Endothelial cell of umbilical vein (primary cell): ENCODE measurements at regions not wholly inside any gene's neighbourhood (a gene's known extent, or its start where the extent isn't known, plus 50 kb on each side); places are given as distances from the start of the nearest gene placed in this dataset.

Experiments used
- BruUV-seq: library from RNA; stranded (reverse); fragments of 400-500 nt; replicated peaks from 2 replicates; lab custom pipeline; 2021; lab: Mats Ljungman, UMichigan
- CTCF ChIA-PET: fragments of 300-600, 350-600 bp; sonication (Branson Sonifier 250); formaldehyde crosslinking; loops from one replicate; lab custom pipeline; 2021; ENCODE audit warnings: antibody characterized with exemption, inconsistent platforms; lab: Charles Lee
- POLR2A ChIA-PET: fragments of 300-600, 350-600 bp; sonication (Branson Sonifier 250); formaldehyde crosslinking; loops from one replicate; lab custom pipeline; 2021; ENCODE audit warnings: antibody characterized with exemption, inconsistent platforms; lab: Charles Lee
- DNase-seq: peaks from one replicate; pipeline ENCODE4 v3.0.0-alpha.2; 2011; ENCODE audit warnings: low read depth, low spot score
- FAIRE-seq: peaks from 2 replicates; lab custom pipeline; 2011; peaks lifted over from hg19 to GRCh38; lab: Jason Lieb, UNC
- H2AFZ ChIP-seq: 2 replicates; pipeline ENCODE4 v1.6.0; 2012; ENCODE audit warnings: low read depth, low read length, control low read depth, inconsistent platforms
- H3K27ac ChIP-seq: 2 replicates; pipeline ENCODE4 v1.5.1; 2011; ENCODE audit warnings: low read depth, mild to moderate bottlenecking, control low read depth, low read length, moderate library complexity; ENCODE audit not compliant: insufficient read depth
- H3K27me3 ChIP-seq, 2 experiments: 2 replicates each; pipeline versions ENCODE4 v1.6.0 to v1.6.1; 2011; ENCODE audit warnings: low read length in 2 of 2, mixed read lengths in 1 of 2; ENCODE audit not compliant: control insufficient read depth in 2 of 2, insufficient read depth in 2 of 2
- H3K36me3 ChIP-seq, 2 experiments: 2 replicates in 1 of 2; 3 replicates in 1 of 2; pipeline ENCODE4 v1.5.1; 2011; ENCODE audit warnings: low read length in 2 of 2, mild to moderate bottlenecking in 1 of 2, moderate library complexity in 1 of 2; ENCODE audit not compliant: control insufficient read depth in 2 of 2, insufficient read depth in 2 of 2; ENCODE audit errors: extremely low read depth in 1 of 2
- H3K4me1 ChIP-seq: 3 replicates; pipeline ENCODE4 v1.5.1; 2011; ENCODE audit warnings: mild to moderate bottlenecking, low read length; ENCODE audit not compliant: control insufficient read depth, insufficient read depth; ENCODE audit errors: extremely low read depth
- H3K4me2 ChIP-seq: 2 replicates; pipeline ENCODE4 v1.6.1; 2011; ENCODE audit warnings: low read length, control low read depth, mixed read lengths; ENCODE audit not compliant: insufficient read depth
- H3K4me3 ChIP-seq, 3 experiments: fragments of 200-600 bp in 1 of 3; sonication (generic), shearing (Covaris generic) in 1 of 3; replicated peaks in 1 of 3; 2 replicates each; pipeline ENCODE4 v1.5.1; 2011 to 2016; ENCODE audit warnings: control low read depth in 3 of 3, low read length in 3 of 3, mild to moderate bottlenecking in 2 of 3, inconsistent platforms in 1 of 3, low read depth in 1 of 3, moderate library complexity in 1 of 3; ENCODE audit not compliant: insufficient read depth in 1 of 3
- H3K79me2 ChIP-seq: 2 replicates; pipeline ENCODE4 v1.6.0; 2012; ENCODE audit warnings: low read length, inconsistent platforms; ENCODE audit not compliant: control insufficient read depth, insufficient read depth
- H3K9ac ChIP-seq: replicated peaks from 2 replicates; pipeline ENCODE3; 2011; ENCODE audit warnings: low read length, control low read depth; ENCODE audit not compliant: insufficient read depth; ENCODE audit errors: extremely low read depth
- H3K9me1 ChIP-seq: replicated peaks from 3 replicates; pipeline ENCODE4 v1.6.0; 2011; ENCODE audit warnings: mild to moderate bottlenecking, low read length; ENCODE audit not compliant: control insufficient read depth, insufficient read depth; ENCODE audit errors: extremely low read depth
- H3K9me3 ChIP-seq: replicated peaks from 2 replicates; pipeline ENCODE4 v1.5.1; 2012; ENCODE audit warnings: low read length, inconsistent platforms; ENCODE audit not compliant: control insufficient read depth, insufficient read depth
- H4K20me1 ChIP-seq: replicated peaks from 2 replicates; pipeline ENCODE3; 2011; ENCODE audit warnings: mild to moderate bottlenecking, low read length; ENCODE audit not compliant: control insufficient read depth, insufficient read depth; ENCODE audit errors: extremely low read depth
- CTCF ChIP-seq, 2 donors: IDR thresholded peaks; 1 replicate in 1 of 2; 2 replicates in 1 of 2; pipeline ENCODE4 v1.5.1; 2011; ENCODE audit warnings: low read length in 2 of 2, mild to moderate bottlenecking in 2 of 2, moderate library complexity in 2 of 2, control low read depth in 1 of 2, inconsistent platforms in 1 of 2, low read depth in 1 of 2; ENCODE audit not compliant: insufficient read depth in 1 of 2; ENCODE audit errors: extremely low read depth in 1 of 2
- EZH2 ChIP-seq: IDR thresholded peaks from 2 replicates; pipeline ENCODE4 v1.6.1; 2012; ENCODE audit warnings: borderline replicate concordance, low read depth, mild to moderate bottlenecking, moderate library complexity, low read length, inconsistent platforms; ENCODE audit not compliant: severe bottlenecking
- FOS ChIP-seq: IDR thresholded peaks from 2 replicates; pipeline ENCODE4 v1.6.1; 2011; ENCODE audit warnings: mild to moderate bottlenecking, low read length, moderate library complexity, borderline replicate concordance; ENCODE audit not compliant: insufficient read depth
- GATA2 ChIP-seq: IDR thresholded peaks from 2 replicates; pipeline ENCODE4 v1.7.0; 2011; ENCODE audit warnings: low read depth, mild to moderate bottlenecking, moderate library complexity, mixed read lengths, low read length; ENCODE audit not compliant: insufficient read length, insufficient read depth
- JUN ChIP-seq: IDR thresholded peaks from 2 replicates; pipeline ENCODE4 v1.6.1; 2011; ENCODE audit warnings: borderline replicate concordance, low read depth; ENCODE audit not compliant: insufficient read length, insufficient read depth
- MAX ChIP-seq: IDR thresholded peaks from 2 replicates; pipeline ENCODE4 v1.6.1; 2011; ENCODE audit not compliant: insufficient read depth, insufficient read length
- MYC ChIP-seq: IDR thresholded peaks from one replicate; pipeline ENCODE4 v1.6.1; 2011; ENCODE audit warnings: mild to moderate bottlenecking, low read depth, low read length
- POLR2A ChIP-seq: IDR thresholded peaks from 2 replicates; pipeline ENCODE4 v1.6.1; 2012; ENCODE audit warnings: low read depth, mild to moderate bottlenecking, control low read depth, low read length
- POLR2AphosphoS5 ChIP-seq: IDR thresholded peaks from 2 replicates; pipeline ENCODE4 v1.6.1; 2012; ENCODE audit warnings: low read depth, mild to moderate bottlenecking, control low read depth, low read length, moderate library complexity; ENCODE audit not compliant: insufficient read depth
- dilution Hi-C: fragments of 300-500 bp; cut with MboI; formaldehyde crosslinking; loops from one replicate; pipeline ENCODE4 v1.15.0; 2019; ENCODE audit warnings: low sequenced_read_pairs; ENCODE audit not compliant: extremely low pct_ligation_motif_present
- intact Hi-C: fragments of 100-400 bp; cut with micrococcal nuclease; formaldehyde crosslinking; loops from one replicate; pipeline ENCODE4 v1.10.0; 2022

- H3K27ac ChIP-seq, result no peak overlapping the region
- no peaks in the 10 kb centered on the region for H3K79me2 ChIP-seq
- H3K9ac ChIP-seq, result no peak overlapping the region
- FAIRE-seq (no peak), DNase-seq (no peak)
- H3K4me1 ChIP-seq, result no peaks in the 10 kb centered on the region
- no peak overlapping the region for H3K4me2 ChIP-seq
- intact Hi-C loops, result no loop called here
- TF ChIP-seq FOS (no peak), POLR2A (no peak), MYC (no peak), POLR2AphosphoS5 (no peak), GATA2 (no peak), JUN (no peak), MAX (no peak), CTCF (IDR thresholded peaks at IDR 0.05; ENCODE audit: extremely low read depth in 1 of 2, insufficient read depth in 1 of 2, low read depth in 1 of 2, low read length in 2 of 2) (no peak), EZH2 (no peak)
- no peak overlapping the region for H2AFZ ChIP-seq
- H3K9me3 ChIP-seq, result no peaks in the 10 kb centered on the region
- dilution Hi-C loops, result no loop called here
- H4K20me1 ChIP-seq, result no peaks in the 10 kb centered on the region
- no peaks in the 10 kb centered on the region for H3K27me3 ChIP-seq
- POLR2A ChIA-PET, result no interaction called here
- H3K9me1 ChIP-seq, result no peaks in the 10 kb centered on the region
- no peaks in the 10 kb centered on the region for H3K36me3 ChIP-seq
- no TSS peak for BruUV-seq
- no peak overlapping the region for H3K4me3 ChIP-seq
- CTCF ChIA-PET, result no interaction called here
These were observed 86.2 kb upstream of the SAMSN1 start for GRCh38 chr21:14632359-14632758.
